HepG2 (cell line): ENCODE measurements at regions not wholly inside any gene's neighbourhood (a gene's known extent, or its start where the extent isn't known, plus 50 kb on each side); places are given as distances from the start of the nearest gene placed in this dataset.

ENCODE experiments used
- ATAC-seq: fragments of 200-7000 bp; cut with Tn5 transposase; 3 replicates; pipeline ENCODE4 v1.9.1; 2020; ENCODE audit warnings: mild to moderate bottlenecking, moderate library complexity
- BruUV-seq: library from RNA; stranded (reverse); fragments of 400-500 nt; replicated peaks from 2 replicates; lab custom pipeline; 2021; lab: Mats Ljungman, UMichigan
- CTCF ChIA-PET: fragments of 300-600 bp; formaldehyde crosslinking; extraction: SDS; loops from one replicate; lab custom pipeline; 2021; ENCODE audit warnings: low total read pairs, inconsistent platforms, low intra/inter-chr PET ratio; lab: Yijun Ruan, JAX
- POLR2A ChIA-PET: fragments of 350-600 bp; sonication (Branson Sonifier 250); formaldehyde crosslinking; loops from one replicate; lab custom pipeline; 2020; ENCODE audit warnings: antibody characterized with exemption, inconsistent platforms; lab: Yijun Ruan, JAX
- DNase-seq: peaks from one replicate; pipeline ENCODE4 v3.0.0-alpha.2; 2015; ENCODE audit warnings: low spot score
- FAIRE-seq: peaks from 3 replicates; lab custom pipeline; 2011; peaks lifted over from hg19 to GRCh38; lab: Jason Lieb, UNC
- H2AFZ ChIP-seq: one replicate; pipeline ENCODE4 v1.6.1; 2011; ENCODE audit warnings: low read length, inconsistent platforms
- H3K27ac ChIP-seq: fragments of 300-600 bp; 3 replicates; pipeline ENCODE4 v1.8.0; 2011; ENCODE audit warnings: mixed run types, mild to moderate bottlenecking, mixed read lengths, low read length, inconsistent platforms; ENCODE audit not compliant: insufficient read depth; ENCODE audit errors: extremely low read length
- H3K27me3 ChIP-seq, 2 experiments: fragments of 200-600 bp in 1 of 2; 2 replicates in 1 of 2; 3 replicates in 1 of 2; pipeline versions ENCODE4 v1.6.0 to v1.8.0; 2011; ENCODE audit warnings: low read length in 2 of 2, mild to moderate bottlenecking in 2 of 2, moderate library complexity in 2 of 2, inconsistent platforms in 1 of 2; ENCODE audit not compliant: insufficient read depth in 2 of 2, control insufficient read depth in 1 of 2
- H3K36me3 ChIP-seq, 2 experiments: fragments of 200-600 bp in 1 of 2; replicated peaks in 1 of 2; 2 replicates in 1 of 2; 3 replicates in 1 of 2; pipeline versions ENCODE4 v1.5.1 to v1.8.0; 2011; ENCODE audit warnings: low read length in 2 of 2, inconsistent platforms in 1 of 2; ENCODE audit not compliant: insufficient read depth in 2 of 2, control insufficient read depth in 1 of 2
- H3K4me1 ChIP-seq: 2 replicates; pipeline ENCODE4 v1.5.1; 2012; ENCODE audit warnings: low read length, inconsistent platforms; ENCODE audit not compliant: insufficient read depth
- H3K4me2 ChIP-seq: 2 replicates; pipeline ENCODE4 v1.6.0; 2011; ENCODE audit warnings: low read depth, low read length, inconsistent platforms
- H3K4me3 ChIP-seq, 3 experiments: fragments of 200-600 bp in 1 of 3; sonication (generic), shearing (Covaris generic) in 1 of 3; replicated peaks in 1 of 3; 2 replicates each; pipeline ENCODE4 v1.5.1; 2011 to 2016; ENCODE audit warnings: low read length in 3 of 3, inconsistent platforms in 2 of 3, low read depth in 2 of 3, mild to moderate bottlenecking in 2 of 3, control low read depth in 1 of 3, mixed read lengths in 1 of 3; ENCODE audit not compliant: insufficient read depth in 1 of 3
- H3K79me2 ChIP-seq: one replicate; pipeline ENCODE4 v1.6.1; 2011; ENCODE audit warnings: low read length, inconsistent platforms; ENCODE audit not compliant: insufficient read depth
- H3K9ac ChIP-seq: 2 replicates; pipeline ENCODE4 v1.6.0; 2011; ENCODE audit warnings: mild to moderate bottlenecking, low read depth, low read length, inconsistent platforms; ENCODE audit not compliant: insufficient read depth
- H3K9me3 ChIP-seq: 2 replicates; pipeline ENCODE4 v1.5.1; 2012; ENCODE audit warnings: mild to moderate bottlenecking, low read length
- H4K20me1 ChIP-seq: 2 replicates; pipeline ENCODE4 v1.6.0; 2011; ENCODE audit warnings: inconsistent platforms, mild to moderate bottlenecking, low read length, moderate library complexity; ENCODE audit not compliant: insufficient read depth
- MEF2D ChIP-seq: sonication (generic); formaldehyde crosslinking; IDR thresholded peaks from 2 replicates; pipeline ENCODE4 v1.5.1; 2020; ENCODE audit warnings: mild to moderate bottlenecking, missing genetic modification reagents
- REL ChIP-seq: sonication (generic); formaldehyde crosslinking; conservative IDR thresholded peaks from 2 replicates; pipeline ENCODE4 v1.8.0; 2022; ENCODE audit warnings: mild to moderate bottlenecking, missing genetic modification reagents, moderate library complexity
- ZC3H4 ChIP-seq: sonication (generic); formaldehyde crosslinking; IDR thresholded peaks from 2 replicates; pipeline ENCODE4 v1.4.0; 2020; ENCODE audit warnings: missing genetic modification reagents, borderline replicate concordance
- ZNF709 ChIP-seq: sonication (generic); formaldehyde crosslinking; IDR thresholded peaks from 2 replicates; pipeline ENCODE4 v1.5.0; 2020; ENCODE audit warnings: mild to moderate bottlenecking, missing genetic modification reagents
- ZNF761 ChIP-seq: sonication (generic); formaldehyde crosslinking; conservative IDR thresholded peaks from 2 replicates; pipeline ENCODE4 v1.4.0; 2020; ENCODE audit warnings: mild to moderate bottlenecking, missing genetic modification reagents
- ZNF768 ChIP-seq: sonication (generic); formaldehyde crosslinking; IDR thresholded peaks from 2 replicates; pipeline ENCODE4 v1.4.0; 2020; ENCODE audit warnings: missing genetic modification reagents
- ZNF770 ChIP-seq: sonication (generic); formaldehyde crosslinking; IDR thresholded peaks from 2 replicates; pipeline ENCODE4 v1.5.0; 2020; ENCODE audit warnings: mild to moderate bottlenecking, missing genetic modification reagents
- ZNF772 ChIP-seq: sonication (generic); formaldehyde crosslinking; IDR thresholded peaks from 2 replicates; pipeline ENCODE4 v1.5.0; 2020; ENCODE audit warnings: mild to moderate bottlenecking, missing genetic modification reagents
- ZNF775 ChIP-seq: sonication (generic); formaldehyde crosslinking; IDR thresholded peaks from 2 replicates; pipeline ENCODE4 v1.4.0; 2020; ENCODE audit warnings: missing genetic modification reagents, mild to moderate bottlenecking, moderate library complexity, borderline replicate concordance
- WGBS: methylation state at CpG from one replicate; pipeline ENCODE4 v1.1.6; 2017; ENCODE audit warnings: low lambda C conversion rate; 5-methylcytosine and 5-hydroxymethylcytosine counted together
- in situ Hi-C: cut with HindIII; loops from 2 replicates; pipeline ENCODE4 v1.10.0; 2017; ENCODE audit warnings: low pct_unique_long_range_greater_than_20kb; ENCODE audit not compliant: extremely low pct_ligation_motif_present
- intact Hi-C: fragments of 100-400 bp; cut with micrococcal nuclease; formaldehyde crosslinking; loops from one replicate; pipeline ENCODE4 v1.10.0; 2022; ENCODE audit not compliant: unreplicated experiment
- TF ChIP-seq, protein P1 (sequence below): IDR thresholded peaks from 2 replicates; pipeline ENCODE4 v1.6.1; 2016; ENCODE audit warnings: low read depth, missing genetic modification reagents, missing compliant biosample characterization
- TF ChIP-seq, protein P2 (sequence below): sonication (generic); formaldehyde crosslinking; conservative IDR thresholded peaks from 2 replicates; pipeline ENCODE4 v1.8.1; 2023; ENCODE audit warnings: missing genetic modification reagents

DNA sequence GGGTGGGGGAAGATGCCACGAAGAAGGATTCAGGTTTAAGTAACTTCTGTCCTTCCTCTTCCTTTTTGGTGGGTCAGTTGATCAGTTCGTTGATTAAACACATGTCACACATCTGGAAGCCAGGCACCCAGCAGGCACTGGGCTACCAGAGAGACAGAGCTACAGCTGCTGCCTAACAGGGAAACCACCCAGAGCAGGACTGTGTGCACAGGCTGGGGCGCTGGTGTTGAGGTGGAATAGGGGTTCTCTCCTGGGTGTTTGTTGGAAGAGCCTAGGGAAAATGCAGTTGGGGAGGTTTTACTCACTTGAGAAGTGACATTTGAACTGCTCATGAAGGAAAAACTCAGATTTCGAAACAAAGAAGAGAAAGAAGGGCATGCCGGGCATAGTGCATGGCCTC is 152.4 kb downstream of the IRX5 start:
- BruUV-seq = no TSS peak
- H3K4me3 ChIP-seq = no peak overlapping the region
- 7% methylated on average over 5 of the region's 5 CpGs for WGBS
- H3K36me3 ChIP-seq = no peaks in the 10 kb centered on the region
- H3K27ac ChIP-seq = no peak overlapping the region
- TF ChIP-seq MEF2D (CRISPR knock-in tag) (no peak), ZNF761 (CRISPR knock-in tag) (no peak), ZC3H4 (CRISPR knock-in tag) (no peak), ZNF709 (CRISPR knock-in tag) (no peak), ZNF772 (no peak), REL (CRISPR knock-in tag) (no peak), ZNF770 (CRISPR knock-in tag) (no peak), ZNF775 (CRISPR knock-in tag) (no peak), ZNF768 (no peak)
- TF ChIP-seq, protein P1, sequence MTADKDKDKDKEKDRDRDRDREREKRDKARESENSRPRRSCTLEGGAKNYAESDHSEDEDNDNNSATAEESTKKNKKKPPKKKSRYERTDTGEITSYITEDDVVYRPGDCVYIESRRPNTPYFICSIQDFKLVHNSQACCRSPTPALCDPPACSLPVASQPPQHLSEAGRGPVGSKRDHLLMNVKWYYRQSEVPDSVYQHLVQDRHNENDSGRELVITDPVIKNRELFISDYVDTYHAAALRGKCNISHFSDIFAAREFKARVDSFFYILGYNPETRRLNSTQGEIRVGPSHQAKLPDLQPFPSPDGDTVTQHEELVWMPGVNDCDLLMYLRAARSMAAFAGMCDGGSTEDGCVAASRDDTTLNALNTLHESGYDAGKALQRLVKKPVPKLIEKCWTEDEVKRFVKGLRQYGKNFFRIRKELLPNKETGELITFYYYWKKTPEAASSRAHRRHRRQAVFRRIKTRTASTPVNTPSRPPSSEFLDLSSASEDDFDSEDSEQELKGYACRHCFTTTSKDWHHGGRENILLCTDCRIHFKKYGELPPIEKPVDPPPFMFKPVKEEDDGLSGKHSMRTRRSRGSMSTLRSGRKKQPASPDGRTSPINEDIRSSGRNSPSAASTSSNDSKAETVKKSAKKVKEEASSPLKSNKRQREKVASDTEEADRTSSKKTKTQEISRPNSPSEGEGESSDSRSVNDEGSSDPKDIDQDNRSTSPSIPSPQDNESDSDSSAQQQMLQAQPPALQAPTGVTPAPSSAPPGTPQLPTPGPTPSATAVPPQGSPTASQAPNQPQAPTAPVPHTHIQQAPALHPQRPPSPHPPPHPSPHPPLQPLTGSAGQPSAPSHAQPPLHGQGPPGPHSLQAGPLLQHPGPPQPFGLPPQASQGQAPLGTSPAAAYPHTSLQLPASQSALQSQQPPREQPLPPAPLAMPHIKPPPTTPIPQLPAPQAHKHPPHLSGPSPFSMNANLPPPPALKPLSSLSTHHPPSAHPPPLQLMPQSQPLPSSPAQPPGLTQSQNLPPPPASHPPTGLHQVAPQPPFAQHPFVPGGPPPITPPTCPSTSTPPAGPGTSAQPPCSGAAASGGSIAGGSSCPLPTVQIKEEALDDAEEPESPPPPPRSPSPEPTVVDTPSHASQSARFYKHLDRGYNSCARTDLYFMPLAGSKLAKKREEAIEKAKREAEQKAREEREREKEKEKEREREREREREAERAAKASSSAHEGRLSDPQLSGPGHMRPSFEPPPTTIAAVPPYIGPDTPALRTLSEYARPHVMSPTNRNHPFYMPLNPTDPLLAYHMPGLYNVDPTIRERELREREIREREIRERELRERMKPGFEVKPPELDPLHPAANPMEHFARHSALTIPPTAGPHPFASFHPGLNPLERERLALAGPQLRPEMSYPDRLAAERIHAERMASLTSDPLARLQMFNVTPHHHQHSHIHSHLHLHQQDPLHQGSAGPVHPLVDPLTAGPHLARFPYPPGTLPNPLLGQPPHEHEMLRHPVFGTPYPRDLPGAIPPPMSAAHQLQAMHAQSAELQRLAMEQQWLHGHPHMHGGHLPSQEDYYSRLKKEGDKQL = no peak
- TF ChIP-seq, protein P2, sequence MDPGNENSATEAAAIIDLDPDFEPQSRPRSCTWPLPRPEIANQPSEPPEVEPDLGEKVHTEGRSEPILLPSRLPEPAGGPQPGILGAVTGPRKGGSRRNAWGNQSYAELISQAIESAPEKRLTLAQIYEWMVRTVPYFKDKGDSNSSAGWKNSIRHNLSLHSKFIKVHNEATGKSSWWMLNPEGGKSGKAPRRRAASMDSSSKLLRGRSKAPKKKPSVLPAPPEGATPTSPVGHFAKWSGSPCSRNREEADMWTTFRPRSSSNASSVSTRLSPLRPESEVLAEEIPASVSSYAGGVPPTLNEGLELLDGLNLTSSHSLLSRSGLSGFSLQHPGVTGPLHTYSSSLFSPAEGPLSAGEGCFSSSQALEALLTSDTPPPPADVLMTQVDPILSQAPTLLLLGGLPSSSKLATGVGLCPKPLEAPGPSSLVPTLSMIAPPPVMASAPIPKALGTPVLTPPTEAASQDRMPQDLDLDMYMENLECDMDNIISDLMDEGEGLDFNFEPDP (CRISPR knock-in tag) = no peak
- no peak for DNase-seq
- no peaks in the 10 kb centered on the region for H3K9me3 ChIP-seq
- intact Hi-C loops (no loop called here), in situ Hi-C loops (no loop called here)
- FAIRE-seq = no peak
- ChIA-PET CTCF (no interaction called here), POLR2A (no interaction called here)
- no peaks in the 10 kb centered on the region for H3K79me2 ChIP-seq
- H3K4me2 ChIP-seq = no peak overlapping the region
- no peak overlapping the region for H3K9ac ChIP-seq
- no peaks in the 10 kb centered on the region for H3K4me1 ChIP-seq
- H3K27me3 ChIP-seq = peaks cover 0 to 7% of the 10 kb centered on the region in 2 experiments; a peak in 2 of 5 replicates
- H4K20me1 ChIP-seq = no peaks in the 10 kb centered on the region
- ATAC-seq = no peak
- no peak overlapping the region for H2AFZ ChIP-seq
